ENCODE measurements at regions not wholly inside any gene's neighbourhood (a gene's known extent, or its start where the extent isn't known, plus 50 kb on each side); places are given as distances from the start of the nearest gene placed in this dataset.

DNA sequence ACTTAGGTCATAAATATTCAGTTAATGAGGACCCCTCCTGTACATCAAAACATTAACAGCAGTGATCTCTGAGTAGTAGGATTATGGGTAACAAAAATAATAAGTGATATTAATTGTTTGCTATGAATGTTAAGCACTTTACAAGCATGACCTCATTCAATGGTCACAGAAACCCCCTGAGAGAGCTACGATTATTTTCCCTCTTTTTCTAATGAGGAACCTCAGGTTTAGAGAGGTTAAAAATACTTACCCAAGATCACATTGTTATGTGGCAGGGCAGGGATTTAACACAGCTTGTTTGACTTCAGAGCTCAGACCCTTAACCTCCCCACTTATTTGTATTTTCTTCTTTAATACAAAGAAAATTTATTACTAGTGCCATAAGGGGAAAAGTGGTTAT is 228.2 kb downstream of the TBL1XR1 start:
- no peak for DNase-seq

DNA sequence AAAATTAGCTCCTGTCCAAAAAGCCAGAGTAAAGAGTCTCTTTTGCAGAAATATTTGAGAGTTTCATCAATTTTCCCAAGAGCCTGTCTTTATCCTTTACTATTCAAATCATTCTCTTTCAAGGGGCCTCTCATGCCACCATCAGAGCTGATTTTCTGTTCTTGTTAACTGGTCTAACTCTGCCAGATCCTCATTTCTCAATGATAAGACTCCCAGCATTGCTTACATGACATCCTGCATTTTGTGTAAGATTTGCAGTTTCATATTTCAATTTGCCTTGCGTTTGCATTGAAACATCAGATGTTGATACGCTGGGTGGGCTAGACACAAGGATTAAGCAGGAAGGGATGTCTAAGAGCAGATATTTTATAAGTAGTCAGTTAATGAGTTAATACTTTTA is 228.7 kb downstream of the TBL1XR1 start:
- DNase-seq = no peak

DNA sequence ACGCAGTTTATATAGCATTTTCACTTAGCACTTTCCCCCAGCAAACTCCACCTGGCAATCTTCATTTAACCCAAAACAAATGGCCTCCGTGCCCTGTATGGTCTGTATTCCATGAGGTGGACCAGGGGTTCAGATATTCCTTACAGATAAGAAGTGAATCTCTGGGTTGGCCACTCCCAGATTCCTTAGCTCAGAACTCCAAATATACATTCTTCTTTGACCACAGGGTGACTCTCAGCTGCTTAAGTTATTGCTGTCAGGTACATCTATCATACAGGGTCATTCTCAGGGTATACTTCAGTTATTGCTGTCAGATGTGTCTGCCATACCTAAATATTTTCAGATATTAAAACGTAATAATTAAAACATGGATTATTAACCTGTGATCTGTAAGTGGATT is 229.8 kb downstream of the TBL1XR1 start:
- no peak for DNase-seq

DNA sequence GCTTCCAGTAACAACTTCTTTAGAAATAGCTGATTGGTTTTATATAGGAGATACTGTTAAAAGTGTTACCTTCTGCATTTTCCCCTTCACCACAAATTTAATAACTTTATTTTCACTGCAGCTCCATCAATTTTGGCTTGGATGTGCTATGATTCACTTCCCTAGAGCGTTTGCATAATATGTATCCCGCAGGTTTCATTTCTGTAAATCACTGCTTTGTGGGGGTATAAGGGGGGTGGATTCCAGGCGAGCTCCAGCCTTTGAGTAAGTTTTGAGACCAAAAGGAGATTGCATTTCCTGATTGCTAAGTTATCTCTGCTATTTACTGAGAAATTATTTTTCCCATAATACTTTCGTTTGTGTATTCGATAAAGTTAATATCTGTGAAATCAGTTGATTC is 232.6 kb downstream of the TBL1XR1 start:
- peak; percentile 79 for DNase-seq

DNA sequence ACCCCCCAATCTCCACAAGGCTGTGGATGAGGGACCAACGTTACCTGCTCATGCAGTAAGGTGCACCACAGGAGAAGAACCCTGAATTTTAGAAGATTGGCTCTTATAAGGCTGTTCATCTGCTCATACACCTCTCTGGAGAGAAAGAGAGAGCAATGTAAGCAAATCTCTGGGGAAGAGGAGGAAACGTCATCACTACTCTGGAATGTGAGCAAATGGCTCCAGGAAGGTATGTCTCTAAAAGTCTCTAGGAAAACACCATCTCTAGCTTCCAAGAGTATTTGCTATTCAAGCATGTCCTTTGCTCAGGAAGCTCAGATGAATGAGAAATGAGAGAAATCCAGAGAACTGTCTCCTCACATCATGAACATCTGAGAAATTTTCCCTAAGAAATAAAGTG is 235.4 kb downstream of the TBL1XR1 start:
- DNase-seq = no peak

GRCh38 chr3:176959867-176960266 is 237.4 kb downstream of the TBL1XR1 start:
- DNase-seq = no peak

- DNase-seq = no peak
Observed at GRCh38 chr3:176958560-176958959, 238.7 kb downstream of the TBL1XR1 start.

GRCh38 chr3:176954517-176954916 is 242.8 kb downstream of the TBL1XR1 start:
- DNase-seq = no peak

DNA sequence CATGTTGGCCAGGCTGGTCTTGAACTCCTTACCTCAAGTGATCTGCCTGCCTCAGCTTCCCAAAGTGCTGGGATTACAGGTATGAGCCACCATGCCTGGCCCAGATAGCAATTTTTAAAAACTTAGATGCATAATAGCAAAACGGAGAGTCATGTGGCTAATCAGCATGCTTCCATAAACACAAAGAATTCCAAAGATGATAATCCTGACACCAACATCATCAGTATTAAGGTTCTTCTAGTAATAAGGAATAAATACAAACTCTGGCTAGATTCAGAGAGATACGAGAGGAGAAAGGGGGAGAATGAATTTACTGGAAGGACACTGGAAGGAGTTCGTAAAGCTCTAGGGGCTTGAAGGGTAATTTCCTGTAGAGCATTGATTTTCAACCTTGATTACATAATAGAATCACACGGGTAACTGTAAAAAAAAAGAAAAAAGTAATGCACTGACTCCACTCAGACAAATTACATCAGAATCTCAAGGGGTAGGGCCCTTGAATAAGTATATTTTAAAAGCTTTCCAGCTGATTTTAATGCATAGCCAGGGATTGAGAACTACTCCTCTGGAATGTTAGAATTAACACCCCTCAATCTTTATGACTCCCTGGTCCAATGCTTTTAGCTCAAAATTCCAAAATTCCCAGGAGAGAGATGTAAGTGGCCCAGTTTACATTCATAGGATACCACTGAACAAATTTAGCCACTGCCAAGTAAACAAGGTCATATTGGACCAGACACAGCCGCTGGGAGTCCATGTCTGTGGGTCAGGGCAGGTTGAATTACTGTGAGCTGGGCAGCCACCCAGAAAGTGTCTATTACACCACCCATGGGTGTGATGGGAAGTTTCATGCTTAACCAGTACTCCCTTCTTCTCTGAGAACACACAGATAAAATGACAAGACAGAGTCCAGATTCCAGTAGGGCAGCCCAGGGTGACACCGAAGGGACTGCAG is 243.9 kb downstream of the TBL1XR1 start:
- DNase-seq = no peak

DNA sequence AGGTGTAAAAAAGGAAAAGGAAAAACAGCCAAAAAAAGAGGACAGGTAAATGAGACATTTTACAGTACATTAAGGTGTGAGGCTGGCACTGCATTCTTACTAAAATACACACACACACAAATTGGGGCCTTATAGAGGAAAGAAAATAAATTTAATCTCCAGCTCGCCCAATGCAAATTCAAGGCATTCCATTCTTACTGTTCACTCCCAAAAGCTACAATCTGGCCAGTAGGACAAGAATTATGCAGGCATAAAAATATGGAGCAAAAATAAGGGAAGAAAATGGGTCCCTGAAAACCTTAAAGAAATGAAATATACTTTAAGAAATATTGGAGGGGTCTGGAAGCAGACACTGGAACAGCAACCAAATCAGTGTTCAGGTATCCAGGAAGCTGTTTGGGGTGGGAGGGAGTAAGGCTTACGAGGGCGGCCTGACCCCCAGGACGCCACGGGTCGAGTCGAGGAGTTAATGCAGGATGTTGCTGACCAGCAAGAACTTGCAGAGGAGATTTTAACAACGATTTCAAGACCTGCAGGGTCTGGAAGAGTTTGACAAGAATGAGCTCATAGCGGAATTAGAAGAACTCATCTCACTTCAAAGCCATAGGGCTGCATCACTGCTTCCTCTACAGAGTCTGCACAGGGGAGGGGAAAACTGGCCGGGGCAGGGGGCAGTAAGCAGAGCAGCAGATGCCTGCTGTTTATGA is 245.5 kb downstream of the TBL1XR1 start:
- no peak for DNase-seq

GRCh38 chr3:176951144-176951543 is 246.1 kb downstream of the TBL1XR1 start:
- no peak for DNase-seq

DNA sequence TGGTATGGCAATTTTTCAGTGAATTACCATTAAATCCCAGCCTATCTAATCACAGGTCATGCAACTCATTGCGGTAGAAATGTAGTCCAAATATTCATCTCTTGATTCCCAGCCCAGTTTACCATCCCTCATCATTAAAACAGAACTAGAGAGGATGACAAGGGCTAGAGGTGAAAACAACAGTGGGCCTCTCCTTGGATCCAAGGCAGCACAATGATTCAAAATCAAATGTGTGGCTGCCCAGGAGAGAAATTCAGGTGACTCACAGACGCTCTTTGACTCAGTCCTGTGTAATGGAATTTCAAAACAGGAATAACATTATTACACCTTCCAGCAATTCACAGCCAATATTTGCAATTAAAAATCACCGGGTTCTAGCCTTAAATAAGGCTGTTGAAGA is 246.5 kb downstream of the TBL1XR1 start:
- DNase-seq = no peak

GRCh38 chr3:176948151-176948550 is 249.1 kb downstream of the TBL1XR1 start:
- no peak for DNase-seq

- no peak for DNase-seq
Observed at GRCh38 chr3:176946202-176946601, 251.1 kb downstream of the TBL1XR1 start.

- no peak for DNase-seq
Observed at GRCh38 chr3:176942305-176942704, 255.0 kb downstream of the TBL1XR1 start.

DNA sequence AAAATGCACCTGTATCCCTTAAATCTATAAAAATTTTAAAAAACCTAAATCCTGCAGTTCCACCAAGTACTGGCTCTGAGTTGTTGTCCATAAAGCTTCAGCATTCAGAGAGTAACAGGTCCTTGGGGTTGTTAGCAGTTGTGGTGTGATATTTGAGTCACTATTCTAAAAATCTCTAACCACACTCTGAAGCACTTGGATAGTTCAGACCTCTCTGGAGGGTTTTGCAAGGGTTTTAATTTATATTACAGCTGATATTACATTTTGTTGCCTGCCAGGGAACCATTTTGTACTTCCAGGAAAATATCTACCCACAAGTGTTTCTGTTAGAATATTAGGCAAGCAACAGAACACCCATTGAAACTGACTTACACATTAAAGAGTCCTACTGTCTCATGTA is 255.6 kb downstream of the TBL1XR1 start:
- DNase-seq = no peak

GRCh38 chr3:176939022-176939817 is 258.1 kb downstream of the TBL1XR1 start:
- peak; percentile 68 for DNase-seq

DNA sequence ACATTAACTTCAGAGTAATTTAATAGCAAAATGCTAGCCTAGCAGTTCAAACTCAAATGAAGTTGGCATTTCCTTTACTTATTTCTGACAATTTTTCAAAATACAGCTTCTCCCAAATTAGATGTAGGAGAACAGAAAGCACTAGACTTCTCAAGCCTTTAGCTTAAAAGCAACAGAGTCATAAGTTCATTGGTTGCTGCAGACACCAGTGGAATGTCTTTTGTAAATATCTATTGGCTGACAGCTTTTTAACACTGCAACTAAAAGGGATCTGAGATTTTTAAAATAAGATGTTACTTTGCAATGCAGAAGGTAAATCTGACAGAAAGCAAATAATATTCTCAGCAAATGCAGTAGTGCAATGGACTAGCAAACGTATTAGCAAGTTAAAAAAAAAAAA is 259.3 kb downstream of the TBL1XR1 start:
- no peak for DNase-seq

DNA sequence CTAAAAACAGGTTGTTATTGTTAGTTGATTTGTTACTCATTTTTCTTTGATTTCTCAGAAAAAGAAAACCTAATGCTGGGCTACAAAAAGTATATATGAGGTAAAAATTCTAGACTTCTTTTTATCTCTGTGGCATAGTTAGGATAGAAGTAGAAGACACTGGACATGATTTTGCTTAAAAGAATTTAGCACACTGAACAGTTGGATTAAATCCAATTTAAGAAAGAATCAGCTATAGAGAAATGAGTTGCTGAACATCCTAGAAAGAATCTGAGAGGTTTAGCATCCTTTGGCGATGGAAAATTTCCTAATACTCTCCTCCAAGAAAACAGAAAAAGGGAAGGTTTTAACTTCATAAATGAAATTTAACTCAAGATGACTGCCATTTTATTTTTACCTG is 259.7 kb downstream of the TBL1XR1 start:
- DNase-seq = no peak

DNA sequence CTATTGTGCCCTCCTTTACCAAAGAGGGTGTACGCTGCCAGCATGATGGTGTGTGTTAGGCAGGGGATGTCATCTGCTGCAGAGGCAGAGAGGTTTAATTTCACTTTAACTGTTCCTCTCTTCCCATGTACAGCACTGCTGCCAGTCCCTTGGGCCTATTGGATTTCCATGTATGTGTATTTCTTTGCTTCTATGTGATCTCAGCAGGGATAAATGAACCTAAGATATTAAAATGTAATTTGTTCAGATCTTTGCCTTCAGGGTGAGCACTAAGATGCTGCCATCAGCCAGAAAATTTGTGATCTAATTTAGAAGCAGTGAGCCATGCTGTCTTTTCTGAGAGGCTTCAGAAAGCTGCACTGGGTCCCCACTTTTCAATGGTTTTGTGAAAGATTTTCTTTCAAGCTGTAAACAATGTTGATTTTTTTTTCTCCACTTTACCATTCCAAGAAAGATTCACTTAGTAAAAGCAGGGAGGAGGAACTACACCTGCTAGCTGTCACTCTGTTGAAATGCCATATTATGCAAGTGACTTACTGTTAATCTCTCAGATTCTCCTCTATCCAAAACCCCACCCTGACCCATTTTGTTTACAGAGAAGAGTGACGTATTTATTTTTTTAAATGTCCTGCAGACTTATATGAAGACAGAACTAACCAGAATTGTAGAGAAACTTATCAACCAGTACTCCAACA is 261.9 kb downstream of the TBL1XR1 start:
- DNase-seq = no peak

GRCh38 chr3:176934698-176935097 is 262.6 kb downstream of the TBL1XR1 start:
- no peak for DNase-seq

DNA sequence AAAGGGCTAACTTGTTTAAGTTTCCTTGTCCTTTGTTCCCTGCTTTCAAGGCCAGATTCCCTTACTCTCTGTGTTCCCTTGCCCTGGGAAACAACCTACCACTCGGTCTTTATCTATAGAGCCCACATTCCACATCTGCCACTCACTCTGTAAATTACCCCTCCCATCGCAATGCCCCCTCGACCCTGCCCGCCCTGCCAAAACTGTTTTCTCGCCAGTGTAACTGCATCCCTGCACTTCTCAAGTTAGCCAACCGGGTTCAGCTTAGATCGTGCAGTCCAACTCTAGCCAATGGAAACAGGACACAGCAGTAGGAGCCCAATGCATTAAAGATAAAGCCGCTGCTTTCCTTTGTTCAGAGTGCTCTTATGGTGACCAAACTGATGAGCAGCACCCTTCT is 263.6 kb downstream of the TBL1XR1 start:
- no peak for DNase-seq

- no peak for DNase-seq
Observed at GRCh38 chr3:176932433-176932832, 264.8 kb downstream of the TBL1XR1 start.
